ENCODE measurements at regions not wholly inside any gene's neighbourhood (a gene's known extent, or its start where the extent isn't known, plus 50 kb on each side); places are given as distances from the start of the nearest gene placed in this dataset.

- Histone ChIP-seq H3K9me3 (ENCODE audit: low read depth, low read length, poor library complexity, severe bottlenecking) (peaks cover 3% of the 10 kb centered on the region), H3K27ac (ENCODE audit: low read depth, low read length, poor library complexity, severe bottlenecking) (no peak overlapping the region), H3K27me3 (replicated peaks; ENCODE audit: insufficient read depth, low read depth, low read length, poor library complexity) (no peaks in the 10 kb centered on the region), H3K36me3 (ENCODE audit: insufficient read depth, low read length, poor library complexity, severe bottlenecking) (no peaks in the 10 kb centered on the region), H3K4me1 (ENCODE audit: insufficient read depth, low read length, poor library complexity, severe bottlenecking) (no peaks in the 10 kb centered on the region), H3K4me3 (ENCODE audit: low read depth, low read length, poor library complexity, severe bottlenecking) (no peak overlapping the region)
- DNase-seq (ENCODE audit: low spot score) = no peak
- POLR2A ChIA-PET (ENCODE audit: low non-redundant PET) = no interaction called here
- CTCF ChIA-PET = no interaction called here
- TF ChIP-seq EZH2 (IDR thresholded peaks at IDR 0.05; ENCODE audit: borderline replicate concordance, low read depth, low read length, poor library complexity, severe bottlenecking) (no peak), CTCF (conservative IDR thresholded peaks at IDR 0.05; ENCODE audit: low read depth, low read length) (no peak)
- intact Hi-C loops (cut with micrococcal nuclease; ENCODE audit: unreplicated experiment) = no loop called here
- no TSS peak for BruUV-seq (replicated peaks)
These were observed 858.1 kb upstream of the ADAMTS5 start for GRCh38 chr21:27825035-27825434.

DNA sequence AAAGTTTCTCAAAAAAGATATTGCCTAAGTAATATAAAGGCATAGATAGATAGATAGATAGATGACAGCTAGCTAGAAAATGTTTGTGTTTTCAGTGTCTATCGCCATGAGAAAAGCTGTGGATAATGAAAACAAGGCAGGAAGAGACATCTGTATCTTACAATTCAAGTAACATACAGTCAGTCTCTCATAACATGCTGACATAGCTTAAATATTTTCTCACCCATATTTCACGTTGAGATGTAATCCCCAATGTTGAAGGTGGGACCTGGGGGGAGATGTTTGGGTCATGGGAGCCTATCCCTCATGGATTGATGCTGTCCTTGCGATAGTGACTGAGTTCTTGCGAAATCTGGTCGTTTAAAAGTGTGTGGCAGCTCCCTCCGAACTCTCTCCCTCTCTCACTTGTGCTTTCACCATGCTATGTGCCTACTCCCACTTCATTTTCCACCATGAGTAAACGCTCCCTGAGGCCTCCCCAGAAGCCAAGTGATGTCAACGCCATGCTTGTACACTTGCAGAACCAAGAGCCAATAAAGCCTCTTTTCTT is 856.8 kb upstream of the ADAMTS5 start:
- DNase-seq (ENCODE audit: low spot score) = no peak
- no peak for TF ChIP-seq CTCF (conservative IDR thresholded peaks at IDR 0.05; ENCODE audit: low read depth, low read length)
- TF ChIP-seq EZH2 (IDR thresholded peaks at IDR 0.05; ENCODE audit: borderline replicate concordance, low read depth, low read length, poor library complexity, severe bottlenecking) = no peak
- POLR2A ChIA-PET (ENCODE audit: low non-redundant PET) = no interaction called here

GRCh38 chr21:27820342-27820741 is 853.5 kb upstream of the ADAMTS5 start:
- no peak for TF ChIP-seq CTCF (conservative IDR thresholded peaks at IDR 0.05; ENCODE audit: low read depth, low read length)
- no peak for TF ChIP-seq EZH2 (IDR thresholded peaks at IDR 0.05; ENCODE audit: borderline replicate concordance, low read depth, low read length, poor library complexity, severe bottlenecking)
- Histone ChIP-seq H3K9me3 (ENCODE audit: low read depth, low read length, poor library complexity, severe bottlenecking) (peaks cover 3% of the 10 kb centered on the region), H3K27ac (ENCODE audit: low read depth, low read length, poor library complexity, severe bottlenecking) (no peak overlapping the region), H3K4me1 (ENCODE audit: insufficient read depth, low read length, poor library complexity, severe bottlenecking) (no peaks in the 10 kb centered on the region), H3K27me3 (replicated peaks; ENCODE audit: insufficient read depth, low read depth, low read length, poor library complexity) (no peaks in the 10 kb centered on the region), H3K4me3 (ENCODE audit: low read depth, low read length, poor library complexity, severe bottlenecking) (no peak overlapping the region), H3K36me3 (ENCODE audit: insufficient read depth, low read length, poor library complexity, severe bottlenecking) (no peaks in the 10 kb centered on the region)
- BruUV-seq (replicated peaks) = no TSS peak
- CTCF ChIA-PET = no interaction called here
- DNase-seq (ENCODE audit: low spot score) = no peak
- intact Hi-C loops (cut with micrococcal nuclease; ENCODE audit: unreplicated experiment) = no loop called here
- POLR2A ChIA-PET (ENCODE audit: low non-redundant PET) = no interaction called here

More for the DNA sequence above, 856.8 kb upstream of the ADAMTS5 start:
- intact Hi-C loops (cut with micrococcal nuclease; ENCODE audit: unreplicated experiment) = no loop called here
- Histone ChIP-seq H3K27ac (ENCODE audit: low read depth, low read length, poor library complexity, severe bottlenecking) (no peak overlapping the region), H3K27me3 (replicated peaks; ENCODE audit: insufficient read depth, low read depth, low read length, poor library complexity) (no peaks in the 10 kb centered on the region), H3K4me1 (ENCODE audit: insufficient read depth, low read length, poor library complexity, severe bottlenecking) (no peaks in the 10 kb centered on the region), H3K4me3 (ENCODE audit: low read depth, low read length, poor library complexity, severe bottlenecking) (no peak overlapping the region), H3K36me3 (ENCODE audit: insufficient read depth, low read length, poor library complexity, severe bottlenecking) (no peaks in the 10 kb centered on the region), H3K9me3 (ENCODE audit: low read depth, low read length, poor library complexity, severe bottlenecking) (peaks cover 3% of the 10 kb centered on the region)
- CTCF ChIA-PET = no interaction called here
- no TSS peak for BruUV-seq (replicated peaks)

Data from A673 (cell line).